22Rv1 (cell line): ENCODE measurements at regions not wholly inside any gene's neighbourhood (a gene's known extent, or its start where the extent isn't known, plus 50 kb on each side); places are given as distances from the start of the nearest gene placed in this dataset.

Experiments used
- CTCF ChIP-seq: fragments of 450-650 bp; IDR thresholded peaks from 2 replicates; pipeline ENCODE4 v1.5.1; 2017; ENCODE audit warnings: mild to moderate bottlenecking
- ZFX ChIP-seq: fragments of 450-650 bp; IDR thresholded peaks from 2 replicates; pipeline ENCODE4 v1.6.1; 2017; ENCODE audit warnings: antibody characterized with exemption, borderline replicate concordance

DNA sequence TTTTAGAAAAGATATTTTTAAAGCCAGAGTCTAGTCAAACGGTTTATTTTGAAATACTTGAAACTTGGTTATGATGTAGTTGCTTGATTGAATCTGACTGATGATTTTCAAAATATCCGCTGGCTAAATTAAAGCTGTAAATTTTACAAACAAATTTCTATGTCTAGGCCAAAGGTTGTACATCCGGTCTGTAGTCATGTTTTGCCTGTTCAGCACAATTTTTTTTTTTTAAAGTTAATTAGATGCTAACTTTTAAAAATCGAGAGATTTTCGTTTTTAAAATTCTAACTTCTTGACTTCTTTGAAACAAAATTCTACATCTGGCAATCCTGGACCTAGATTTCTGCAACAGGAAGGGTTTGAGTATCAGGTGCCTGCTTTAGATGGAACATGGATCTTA lies 412.4 kb downstream of the TXNL1 start:
- no peak for TF ChIP-seq CTCF
- no peak for TF ChIP-seq ZFX
